ENCODE measurements at regions not wholly inside any gene's neighbourhood (a gene's known extent, or its start where the extent isn't known, plus 50 kb on each side); places are given as distances from the start of the nearest gene placed in this dataset.

GRCh38 chr16:50991436-50991835 lies 159.6 kb downstream of the SALL1 start:
- TF ChIP-seq CTCF (IDR thresholded peaks at IDR 0.05) (no peak), ZFX (IDR thresholded peaks at IDR 0.05; ENCODE audit: borderline replicate concordance) (no peak)
